ENCODE measurements at regions not wholly inside any gene's neighbourhood (a gene's known extent, or its start where the extent isn't known, plus 50 kb on each side); places are given as distances from the start of the nearest gene placed in this dataset.

GRCh38 chr11:92504534-92504933, 279.9 kb downstream of the FAT3 start:
- no peak overlapping the region for H2BK15ac ChIP-seq (ENCODE audit: low read length)
- H3K23ac ChIP-seq (ENCODE audit: insufficient read length) = no peak overlapping the region
- no peak overlapping the region for H3K4me2 ChIP-seq (ENCODE audit: insufficient read depth in 1 of 2, low read depth in 2 of 2, low read length in 2 of 2)
- H2BK20ac ChIP-seq (ENCODE audit: low read length) = no peak overlapping the region
- DNase-seq (ENCODE audit: low read depth in 1 of 2, low spot score in 2 of 2) = no peak
- H2AFZ ChIP-seq (ENCODE audit: low read length) = no peak overlapping the region
- no peaks in the 10 kb centered on the region for H3K27me3 ChIP-seq (replicated peaks in 1 of 4; ENCODE audit: control insufficient read depth in 3 of 4, extremely low read depth in 1 of 4, insufficient read depth in 3 of 4, low read length in 3 of 4)
- no peaks in the 10 kb centered on the region for H4K20me1 ChIP-seq (replicated peaks in 1 of 2; ENCODE audit: control insufficient read depth in 1 of 2, insufficient read depth in 2 of 2, low read length in 2 of 2)
- H3K18ac ChIP-seq (ENCODE audit: extremely low read depth, low read length) = no peak overlapping the region
- H3K4me3 ChIP-seq (ENCODE audit: extremely low read depth in 1 of 4, insufficient read depth in 2 of 4, low read depth in 3 of 4, low read length in 4 of 4) = no peak overlapping the region
- H3K9me3 ChIP-seq (ENCODE audit: insufficient read depth in 2 of 2, low read depth in 1 of 2, low read length in 1 of 2) = no peaks in the 10 kb centered on the region
- no peak overlapping the region for H4K91ac ChIP-seq (replicated peaks; ENCODE audit: insufficient read length, low read length)
- no peak overlapping the region for H3K9ac ChIP-seq (replicated peaks in 1 of 4; ENCODE audit: extremely low read depth in 1 of 4, low read depth in 3 of 4, low read length in 3 of 4)
- H3K79me1 ChIP-seq (ENCODE audit: low read depth, low read length) = no peaks in the 10 kb centered on the region
- no peak for FAIRE-seq
- no peak overlapping the region for H2BK12ac ChIP-seq (ENCODE audit: low read depth, low read length)
- ChIA-PET POLR2A (ENCODE audit: partially characterized antibody) (interaction anchor here (1.0 kb wide), 1 partner anchor 11 kb away, joined by 3 read pairs; no protein-coding TSS in a partner anchor), CTCF (ENCODE audit: partially characterized antibody) (interaction anchor here (0.6 to 1.7 kb wide), 5 partner anchors 9 to 381 kb away, joined by 3 to 4 read pairs (median 3); no protein-coding TSS in a partner anchor)
- no peak overlapping the region for H2AK5ac ChIP-seq (ENCODE audit: low read depth, low read length)
- TF ChIP-seq ASH2L (IDR thresholded peaks at IDR 0.05; ENCODE audit: low read length) (no peak), HDAC6 (IDR thresholded peaks at IDR 0.05; ENCODE audit: low read depth, low read length) (no peak), JUN (IDR thresholded peaks at IDR 0.05; ENCODE audit: low read depth, low read length) (no peak), MAFK (IDR thresholded peaks at IDR 0.05; ENCODE audit: low read depth, low read length) (no peak), BCL11A (IDR thresholded peaks at IDR 0.05; ENCODE audit: low read depth in 2 of 2, low read length in 2 of 2) (no peak)
- H2BK5ac ChIP-seq (ENCODE audit: low read depth, low read length) = no peak overlapping the region
- no peak overlapping the region for H3K14ac ChIP-seq (ENCODE audit: insufficient read length)
- 75% methylated on average over 2 of the region's 2 CpGs; no CpG with 5 or more reads in 1 of the 2 experiments for WGBS, 2 experiments (ENCODE audit: extremely low coverage in 1 of 2, insufficient coverage in 1 of 2, insufficient read length in 1 of 2, insufficient replicate concordance in 2 of 2, low coverage in 1 of 2, low lambda C conversion rate in 2 of 2, missing lambda C conversion rate in 1 of 2)
- H3K4me1 ChIP-seq (replicated peaks in 1 of 4; ENCODE audit: control insufficient read depth in 3 of 4, insufficient read depth in 4 of 4, low read length in 3 of 4) = peaks cover 0 to 4% (median 2%) of the 10 kb centered on the region in 4 experiments; a peak in 1 of 7 replicates
- H3K36me3 ChIP-seq (ENCODE audit: control insufficient read depth in 2 of 4, insufficient read depth in 4 of 4, low read length in 3 of 4) = no peaks in the 10 kb centered on the region
- no peak overlapping the region for H3K56ac ChIP-seq (replicated peaks; ENCODE audit: insufficient read length, low read depth, low read length)
- no peak overlapping the region for H2BK120ac ChIP-seq (replicated peaks; ENCODE audit: low read depth, low read length)
- 0 out of 4 replicates have a peak, but pooled peaks cover 0 to 3% of the 10 kb centered on the region in 2 experiments for H3K79me2 ChIP-seq (ENCODE audit: control insufficient read depth in 1 of 2, insufficient read depth in 2 of 2, low read length in 2 of 2)
- H4K5ac ChIP-seq (ENCODE audit: insufficient read length, low read depth, low read length) = no peak overlapping the region
- H3K27ac ChIP-seq (ENCODE audit: low read depth, low read length) = no peak overlapping the region
- H3K23me2 ChIP-seq (ENCODE audit: low read depth, low read length) = no peaks in the 10 kb centered on the region
- no peak overlapping the region for H3K4ac ChIP-seq (replicated peaks; ENCODE audit: insufficient read length, low read depth, low read length)
- H4K8ac ChIP-seq (ENCODE audit: extremely low read depth, insufficient read depth, low read length) = no peak overlapping the region
